ENCODE measurements at regions not wholly inside any gene's neighbourhood (a gene's known extent, or its start where the extent isn't known, plus 50 kb on each side); places are given as distances from the start of the nearest gene placed in this dataset.
"Not testable (repeated sequence)": the region's sequence is repeated elsewhere in the genome, so short reads cannot be mapped to it uniquely, and the experiment has no call there.

DNA sequence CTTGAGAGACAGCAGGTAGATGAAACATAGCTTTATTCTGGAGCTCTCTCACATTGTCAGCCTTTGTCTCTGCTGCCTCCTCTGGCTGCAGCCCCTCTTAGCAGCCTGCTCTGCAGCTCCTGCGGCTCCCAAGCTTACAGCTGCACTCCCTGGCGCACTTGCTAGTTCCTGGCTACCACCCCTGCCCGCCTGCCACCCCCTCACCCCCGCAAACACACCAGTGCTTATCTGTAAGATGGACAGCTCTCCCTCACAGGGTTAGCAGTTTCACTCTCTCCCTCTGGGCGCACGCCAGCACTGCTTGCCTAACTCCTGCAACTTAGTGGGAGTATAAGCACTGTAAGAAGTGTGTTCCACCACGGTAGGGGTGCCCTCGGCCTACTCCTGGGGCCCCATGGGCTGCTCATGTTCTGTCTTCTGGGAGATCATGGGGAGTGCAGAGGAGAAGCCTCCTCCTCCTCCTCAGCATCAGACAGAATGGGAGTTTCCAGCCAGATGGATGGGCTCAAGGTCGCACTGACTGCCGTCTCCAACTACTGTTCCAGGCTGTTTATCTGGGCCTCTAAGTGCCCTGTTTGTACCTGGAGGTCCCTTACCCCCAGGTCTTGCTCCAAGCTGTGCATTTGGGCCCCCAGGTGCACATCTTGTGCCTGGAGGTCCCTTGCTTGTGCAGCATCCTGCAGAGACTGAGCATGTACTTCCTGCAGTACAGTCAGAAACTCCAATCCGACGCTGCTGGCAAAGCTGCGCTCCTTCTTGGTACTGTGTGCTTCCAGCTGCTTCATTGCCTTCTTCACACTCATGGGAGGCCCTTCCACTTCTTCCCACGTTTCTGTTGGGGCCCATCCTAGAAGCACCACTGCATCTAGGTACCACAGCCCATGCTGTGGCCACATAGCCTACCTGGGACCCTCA, 1388.1 kb downstream of the AMY1C start:
- DNase-seq (ENCODE audit: low read depth), result no peak

DNA sequence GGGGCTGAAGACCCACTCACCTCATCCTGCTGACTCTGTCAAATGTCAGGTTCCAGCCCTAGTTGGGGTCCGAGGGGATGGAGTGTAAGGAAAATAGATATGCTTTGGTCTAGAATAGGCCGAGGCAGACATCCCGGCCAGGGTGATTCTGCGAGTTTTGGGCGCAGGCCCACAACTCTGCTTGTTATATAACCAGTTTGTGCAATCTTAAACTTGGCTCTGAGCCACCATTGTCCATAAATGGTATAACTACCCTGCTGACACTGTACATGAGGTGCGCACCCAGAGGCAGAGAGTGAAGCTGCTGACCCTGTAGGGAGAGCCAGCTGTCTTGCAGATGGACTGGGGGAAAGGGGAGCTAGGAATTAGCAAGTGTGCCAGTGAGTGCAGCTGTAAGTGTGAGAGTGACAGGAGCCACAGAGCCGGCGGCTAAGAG, 1388.8 kb downstream of the AMY1C start:
- DNase-seq (ENCODE audit: low read depth), result no peak

DNA sequence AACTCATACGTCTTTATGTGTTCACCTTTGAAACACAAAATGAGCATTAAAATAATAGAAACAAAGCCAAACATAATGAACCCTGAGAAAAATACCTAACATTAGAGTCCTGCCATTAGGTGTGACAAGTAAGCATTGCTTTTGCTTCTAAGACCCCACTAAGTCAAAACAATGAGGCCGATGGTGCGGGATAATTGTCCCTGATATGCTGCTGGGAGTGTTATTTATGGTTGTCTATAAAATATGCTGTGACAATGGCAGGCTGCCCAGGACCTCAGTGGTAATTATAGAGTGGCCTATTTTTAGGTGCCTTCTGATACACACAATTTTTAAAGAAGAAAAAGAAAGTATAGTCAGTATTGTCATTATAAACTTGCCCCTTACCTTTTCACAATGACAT, 1423.1 kb downstream of the AMY1C start:
- no peak for DNase-seq (ENCODE audit: low read depth)

- DNase-seq (ENCODE audit: low read depth), result no peak
Measured at GRCh38 chr1:105180789-105181188, 1431.1 kb downstream of the AMY1C start.

GRCh38 chr1:105204836-105205371, 1455.2 kb downstream of the AMY1C start:
- DNase-seq (ENCODE audit: low read depth), result no peak

GRCh38 chr1:105208581-105208980, 1458.9 kb downstream of the AMY1C start:
- DNase-seq (ENCODE audit: low read depth), result no peak

GRCh38 chr1:105210747-105211146, 1461.0 kb downstream of the AMY1C start:
- DNase-seq (ENCODE audit: low read depth), result no peak

GRCh38 chr1:105231378-105231777, 1481.7 kb downstream of the AMY1C start:
- DNase-seq (ENCODE audit: low read depth), result no peak

DNA sequence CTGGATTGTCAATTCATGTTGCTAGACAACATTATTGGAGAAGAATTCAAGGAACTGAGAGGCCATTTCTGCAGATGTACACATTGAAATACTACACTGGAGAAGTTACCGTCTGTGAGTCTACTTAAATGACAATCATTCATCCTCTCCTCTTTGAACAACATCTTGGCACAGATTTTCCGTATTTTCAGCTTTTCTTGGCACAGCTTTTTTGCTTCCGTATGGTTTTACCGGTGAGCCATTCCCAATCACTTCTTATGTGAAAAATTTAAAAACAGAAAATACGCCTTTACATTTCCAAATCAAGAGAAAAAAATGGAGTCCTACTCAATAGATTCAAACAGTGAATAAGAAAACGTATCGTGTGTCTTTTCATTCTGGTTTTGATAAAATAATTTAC, 1493.7 kb downstream of the AMY1C start:
- no peak for DNase-seq (ENCODE audit: low read depth)

DNA sequence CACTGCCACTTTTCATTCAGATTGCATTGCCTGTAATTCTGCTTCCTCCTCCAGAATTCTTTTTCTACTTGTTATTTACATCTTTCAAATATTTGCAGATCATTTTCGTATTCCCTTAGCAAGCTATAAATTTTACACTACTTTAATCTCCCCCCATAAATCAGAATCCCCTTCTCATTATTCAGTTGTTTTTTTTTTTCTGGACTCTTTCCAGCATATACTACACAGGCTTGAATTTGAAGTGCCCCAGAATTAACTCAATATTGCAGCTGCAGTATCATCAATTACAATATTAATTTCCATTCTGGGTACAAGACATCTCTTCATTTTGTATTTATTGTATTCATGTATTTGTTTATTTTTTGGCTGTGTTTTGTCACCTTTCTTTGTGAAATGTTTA, 1494.3 kb downstream of the AMY1C start:
- no peak for DNase-seq (ENCODE audit: low read depth)

DNA sequence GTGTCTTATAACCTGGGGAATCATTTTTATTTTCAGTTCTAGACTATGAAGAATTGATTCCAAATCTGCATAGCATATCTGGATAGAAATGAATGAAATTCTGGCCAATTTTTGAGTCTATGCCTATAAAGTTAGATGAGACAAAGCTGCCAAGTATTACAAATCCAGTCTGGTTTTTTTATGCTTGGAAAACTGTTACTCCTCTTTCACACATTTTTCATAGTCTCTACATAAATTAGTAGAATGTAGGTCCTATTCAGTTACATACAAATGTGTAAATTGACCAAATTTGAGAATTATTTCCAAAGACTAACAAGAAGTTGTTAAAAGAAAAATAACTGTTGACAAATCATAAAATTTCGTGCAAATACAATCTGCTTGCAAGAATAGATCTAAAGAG, 1505.2 kb downstream of the AMY1C start:
- no peak for DNase-seq (ENCODE audit: low read depth)

DNA sequence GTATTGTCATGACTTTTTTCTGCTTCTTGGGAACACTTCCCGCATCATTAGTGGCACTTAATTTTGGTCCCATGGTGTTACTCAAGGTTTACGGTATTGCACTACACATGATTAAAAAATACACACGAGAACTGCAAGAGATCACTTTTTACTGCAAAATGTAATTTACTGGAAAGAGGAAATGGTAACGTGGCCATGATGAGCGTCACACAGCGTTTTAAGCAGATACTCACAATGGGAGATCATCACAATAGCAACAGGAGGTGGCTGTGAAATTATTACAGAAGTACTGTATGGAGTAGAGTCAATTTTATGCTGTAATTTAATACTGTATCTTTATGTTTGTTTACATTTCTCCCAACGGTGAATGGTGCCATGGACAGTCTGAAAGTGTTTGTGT, 1510.3 kb downstream of the AMY1C start:
- no peak for DNase-seq (ENCODE audit: low read depth)

DNA sequence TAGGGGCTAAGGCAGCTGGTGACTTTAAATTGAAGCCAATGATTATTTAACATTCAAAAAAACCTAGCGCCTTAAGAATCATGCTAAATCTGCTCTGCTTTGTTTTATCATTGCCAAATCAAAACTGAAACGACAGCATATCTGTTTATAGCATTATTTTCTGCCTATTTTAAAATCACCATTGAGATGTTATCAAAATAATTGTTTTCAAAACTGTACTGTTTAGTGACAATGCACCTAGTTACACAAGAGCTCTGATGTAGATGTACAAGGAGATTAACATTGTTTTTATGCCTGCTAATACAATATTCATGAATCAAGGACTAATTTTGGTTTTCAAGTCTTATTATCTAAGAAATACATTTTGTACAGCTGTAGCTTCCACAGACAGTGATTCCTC, 1521.3 kb downstream of the AMY1C start:
- DNase-seq (ENCODE audit: low read depth), result no peak

- not testable (repeated sequence) for DNase-seq (ENCODE audit: low read depth)
Measured at GRCh38 chr1:105272376-105272775, 1522.7 kb downstream of the AMY1C start.

GRCh38 chr1:105294838-105295237, 1545.1 kb downstream of the AMY1C start:
- no peak for DNase-seq (ENCODE audit: low read depth)

DNA sequence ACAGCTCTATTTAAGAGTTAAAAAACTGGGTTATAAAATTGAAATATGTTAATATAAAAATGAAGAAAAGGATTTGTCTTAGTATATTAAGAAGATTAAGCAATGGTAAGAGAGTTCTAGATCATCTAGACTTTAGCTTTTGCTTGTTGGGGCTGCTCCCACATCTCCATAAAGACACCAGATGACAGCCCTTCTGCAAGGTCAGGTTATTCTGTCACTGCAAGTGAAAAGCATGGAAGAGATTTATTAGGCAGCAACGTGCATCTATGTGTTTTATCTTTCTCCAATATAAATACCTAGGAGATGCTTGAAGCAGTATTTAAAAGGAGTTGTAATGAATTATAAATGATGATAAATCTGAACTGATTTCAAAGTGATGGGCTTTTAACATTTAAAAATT, 1560.4 kb downstream of the AMY1C start:
- no peak for DNase-seq (ENCODE audit: low read depth)

GRCh38 chr1:105317976-105318375, 1568.3 kb downstream of the AMY1C start:
- DNase-seq (ENCODE audit: low read depth), result no peak

DNA sequence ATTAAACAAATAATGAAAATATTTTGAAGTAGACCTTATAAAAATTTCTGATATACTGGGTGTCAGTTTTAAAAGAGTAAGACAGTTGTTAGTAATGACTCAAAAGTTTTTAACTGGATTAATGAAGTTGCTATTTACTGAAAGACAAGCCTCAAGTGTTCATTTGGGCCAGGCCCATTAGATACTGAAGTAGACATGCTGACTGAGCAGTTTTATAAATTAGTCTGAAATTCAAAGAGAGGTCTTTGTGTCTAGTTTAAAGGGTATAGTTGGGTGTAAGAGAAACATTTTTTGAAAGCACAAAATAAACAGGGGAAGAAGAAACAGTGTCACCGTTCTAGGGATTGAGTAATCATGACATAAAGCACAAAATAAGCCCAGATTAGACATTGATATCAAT, 1577.2 kb downstream of the AMY1C start:
- no peak for DNase-seq (ENCODE audit: low read depth)

DNA sequence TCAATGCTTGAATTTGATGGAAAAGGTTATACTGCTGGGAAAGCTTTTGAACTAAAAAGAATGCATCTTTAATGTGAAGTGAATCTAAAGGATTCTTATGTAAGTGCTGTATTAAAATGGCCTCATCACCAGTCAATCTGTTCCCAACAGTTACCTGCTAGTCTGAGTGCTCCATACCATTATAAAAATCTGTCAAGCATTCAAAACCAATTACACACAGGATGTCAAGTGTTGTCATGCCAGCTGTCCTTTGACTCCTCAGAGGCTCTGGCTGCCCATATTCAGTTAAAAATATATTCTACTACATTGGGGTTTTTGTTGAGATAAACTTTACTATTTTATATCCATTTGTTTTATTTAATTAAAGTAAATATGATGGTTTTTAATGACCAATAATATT, 1587.7 kb downstream of the AMY1C start:
- DNase-seq (ENCODE audit: low read depth), result no peak

GRCh38 chr1:105343317-105343716, 1593.6 kb downstream of the AMY1C start:
- no peak for DNase-seq (ENCODE audit: low read depth)

- DNase-seq (ENCODE audit: low read depth), result no peak
Measured at GRCh38 chr1:105359457-105359856, 1609.8 kb downstream of the AMY1C start.

DNA sequence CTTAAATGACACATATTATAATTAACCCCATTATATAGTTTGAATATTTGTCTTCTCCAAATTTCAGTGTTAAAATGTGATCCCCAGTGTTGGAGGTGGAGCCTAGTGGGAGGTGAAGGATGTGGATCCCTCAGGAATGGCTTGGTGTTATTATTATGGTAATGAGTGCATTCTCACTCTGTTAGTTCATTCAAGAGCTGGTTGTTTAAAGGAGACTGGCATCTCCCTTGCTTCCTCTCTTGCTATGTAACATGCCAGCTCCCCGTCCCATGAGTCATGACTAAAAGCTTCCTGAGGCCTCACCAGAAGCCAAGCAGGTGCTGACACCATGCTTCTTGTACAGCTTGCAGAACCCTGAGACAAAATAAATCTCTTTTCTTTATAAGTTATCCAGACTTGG, 1612.7 kb downstream of the AMY1C start:
- DNase-seq (ENCODE audit: low read depth), result no peak

- no peak for DNase-seq (ENCODE audit: low read depth)
Measured at GRCh38 chr1:105368446-105368845, 1618.7 kb downstream of the AMY1C start.

DNA sequence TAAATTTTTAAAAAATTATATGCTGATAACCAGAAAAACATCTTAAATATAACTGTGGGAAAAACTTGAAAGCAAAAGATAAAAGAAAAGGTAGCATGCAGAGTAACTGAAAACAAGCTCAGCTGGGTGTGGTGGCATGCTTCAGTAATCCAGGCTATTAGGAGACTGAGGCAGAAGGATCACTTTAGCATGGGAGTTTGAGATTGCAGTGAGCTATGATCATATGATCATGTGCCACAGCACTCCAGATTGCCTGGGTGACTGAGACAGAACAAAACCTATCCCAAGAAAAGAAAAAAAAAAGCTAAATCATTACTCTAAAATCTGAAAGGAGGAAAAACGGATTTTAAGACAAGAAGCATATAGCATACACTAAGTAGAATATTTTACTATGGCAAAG, 1624.0 kb downstream of the AMY1C start:
- no peak for DNase-seq (ENCODE audit: low read depth)
